ENCODE measurements at regions not wholly inside any gene's neighbourhood (a gene's known extent, or its start where the extent isn't known, plus 50 kb on each side); places are given as distances from the start of the nearest gene placed in this dataset.

- H3K4me3 ChIP-seq (replicated peaks; ENCODE audit: low read depth, low read length): no peak overlapping the region
- TF ChIP-seq CTCF (IDR thresholded peaks at IDR 0.05; ENCODE audit: low read length, missing control alignments): no peak
- DNase-seq (ENCODE audit: low read depth): no peak
Measured at GRCh38 chr5:117999939-118000549, 988.3 kb downstream of the DTWD2 start.

GRCh38 chr5:117982691-117983090 is 1005.7 kb downstream of the DTWD2 start:
- no peak for DNase-seq (ENCODE audit: low read depth)
- no peak for TF ChIP-seq CTCF (IDR thresholded peaks at IDR 0.05; ENCODE audit: low read length, missing control alignments)
- no peak overlapping the region for H3K4me3 ChIP-seq (replicated peaks; ENCODE audit: low read depth, low read length)

GRCh38 chr5:117973785-117974184 is 1014.6 kb downstream of the DTWD2 start:
- no peak for DNase-seq (ENCODE audit: low read depth)
- no peak overlapping the region for H3K4me3 ChIP-seq (replicated peaks; ENCODE audit: low read depth, low read length)
- TF ChIP-seq CTCF (IDR thresholded peaks at IDR 0.05; ENCODE audit: low read length, missing control alignments): no peak

- no peak overlapping the region for H3K4me3 ChIP-seq (replicated peaks; ENCODE audit: low read depth, low read length)
- no peak for DNase-seq (ENCODE audit: low read depth)
- no peak for TF ChIP-seq CTCF (IDR thresholded peaks at IDR 0.05; ENCODE audit: low read length, missing control alignments)
Measured at GRCh38 chr5:117955831-117956230, 1032.5 kb downstream of the DTWD2 start.

- H3K4me3 ChIP-seq (replicated peaks; ENCODE audit: low read depth, low read length): no peak overlapping the region
- no peak for TF ChIP-seq CTCF (IDR thresholded peaks at IDR 0.05; ENCODE audit: low read length, missing control alignments)
- no peak for DNase-seq (ENCODE audit: low read depth)
Measured at GRCh38 chr5:117954331-117954730, 1034.0 kb downstream of the DTWD2 start.

- H3K4me3 ChIP-seq (replicated peaks; ENCODE audit: low read depth, low read length): no peak overlapping the region
- DNase-seq (ENCODE audit: low read depth): no peak
- no peak for TF ChIP-seq CTCF (IDR thresholded peaks at IDR 0.05; ENCODE audit: low read length, missing control alignments)
Measured at GRCh38 chr5:117953272-117953671, 1035.1 kb downstream of the DTWD2 start.

GRCh38 chr5:117947836-117948235 is 1040.5 kb downstream of the DTWD2 start:
- DNase-seq (ENCODE audit: low read depth): no peak
- no peak overlapping the region for H3K4me3 ChIP-seq (replicated peaks; ENCODE audit: low read depth, low read length)
- no peak for TF ChIP-seq CTCF (IDR thresholded peaks at IDR 0.05; ENCODE audit: low read length, missing control alignments)
